ENCODE measurements at regions not wholly inside any gene's neighbourhood (a gene's known extent, or its start where the extent isn't known, plus 50 kb on each side); places are given as distances from the start of the nearest gene placed in this dataset.

- H3K27ac ChIP-seq (ENCODE audit: extremely low read length, insufficient read depth, low read length): no peak overlapping the region
- no peak overlapping the region for H3K4me2 ChIP-seq (ENCODE audit: low read depth, low read length)
- in situ Hi-C loops (cut with HindIII; ENCODE audit: extremely low pct_ligation_motif_present, low pct_unique_long_range_greater_than_20kb) (no loop called here), intact Hi-C loops (cut with micrococcal nuclease; ENCODE audit: unreplicated experiment) (no loop called here)
- POLR2A ChIA-PET: no interaction called here
- no peaks in the 10 kb centered on the region for H3K79me2 ChIP-seq (ENCODE audit: insufficient read depth, low read length)
- no peak overlapping the region for H3K9ac ChIP-seq (ENCODE audit: insufficient read depth, low read depth, low read length)
- no peaks in the 10 kb centered on the region for H3K4me1 ChIP-seq (ENCODE audit: insufficient read depth, low read length)
- H3K9me3 ChIP-seq (ENCODE audit: low read length): no peaks in the 10 kb centered on the region
- TF ChIP-seq CHD2 (IDR thresholded peaks at IDR 0.05; ENCODE audit: low read depth, low read length): no peak
- no peak for TF ChIP-seq POLR2A (IDR thresholded peaks at IDR 0.05; ENCODE audit: insufficient read depth in 1 of 2, low read depth in 2 of 2, low read length in 2 of 2)
- no peak for TF ChIP-seq ZNF33A (CRISPR knock-in tag; IDR thresholded peaks at IDR 0.05; ENCODE audit: borderline replicate concordance)
- no peak for TF ChIP-seq ZNF556 (CRISPR knock-in tag; IDR thresholded peaks at IDR 0.05; ENCODE audit: borderline replicate concordance)
- no peak for TF ChIP-seq MTA3 (CRISPR knock-in tag; IDR thresholded peaks at IDR 0.05)
- no peak for TF ChIP-seq BORCS8-MEF2B (CRISPR knock-in tag; IDR thresholded peaks at IDR 0.05)
- TF ChIP-seq ZNF121 (CRISPR knock-in tag; IDR thresholded peaks at IDR 0.05): no peak
- no peak for TF ChIP-seq ZNF749 (CRISPR knock-in tag; IDR thresholded peaks at IDR 0.05; ENCODE audit: borderline replicate concordance)
- no peak for TF ChIP-seq LBX2 (CRISPR knock-in tag; IDR thresholded peaks at IDR 0.05; ENCODE audit: borderline replicate concordance)
- TF ChIP-seq MXD3 (CRISPR knock-in tag; IDR thresholded peaks at IDR 0.05): no peak
- no peak for TF ChIP-seq ZBTB8A (CRISPR knock-in tag; IDR thresholded peaks at IDR 0.05; ENCODE audit: borderline replicate concordance, low read depth)
- no peak for TF ChIP-seq ZBTB26 (CRISPR knock-in tag; IDR thresholded peaks at IDR 0.05; ENCODE audit: borderline replicate concordance)
- no peak for TF ChIP-seq ZNF589 (CRISPR knock-in tag; conservative IDR thresholded peaks at IDR 0.05)
- no peak for TF ChIP-seq TGIF2 (CRISPR knock-in tag; IDR thresholded peaks at IDR 0.05)
- TF ChIP-seq FIP1L1 (IDR thresholded peaks at IDR 0.05; ENCODE audit: borderline replicate concordance, insufficient read depth, low read depth, low read length): no peak
- no peak for TF ChIP-seq ZNF431 (CRISPR knock-in tag; IDR thresholded peaks at IDR 0.05; ENCODE audit: borderline replicate concordance, low read depth)
- no peak for TF ChIP-seq KAT2B (IDR thresholded peaks at IDR 0.05; ENCODE audit: borderline replicate concordance, low read depth, low read length)
- no peak for TF ChIP-seq ZNF574 (CRISPR knock-in tag; IDR thresholded peaks at IDR 0.05)
- TF ChIP-seq ZNF496 (CRISPR knock-in tag; IDR thresholded peaks at IDR 0.05; ENCODE audit: insufficient replicate concordance): no peak
- no peak for TF ChIP-seq SPEN (CRISPR knock-in tag; IDR thresholded peaks at IDR 0.05; ENCODE audit: low read depth)
- no peak for DNase-seq (ENCODE audit: low spot score)
- H4K20me1 ChIP-seq (ENCODE audit: insufficient read depth, low read length): no peaks in the 10 kb centered on the region
- H3K36me3 ChIP-seq (replicated peaks in 1 of 2; ENCODE audit: control insufficient read depth in 1 of 2, insufficient read depth in 2 of 2, low read length in 2 of 2): no peaks in the 10 kb centered on the region
- no peak overlapping the region for H2AFZ ChIP-seq (ENCODE audit: low read length)
- BruUV-seq (replicated peaks): no TSS peak
- H3K27me3 ChIP-seq (ENCODE audit: control insufficient read depth in 1 of 2, insufficient read depth in 2 of 2, low read length in 2 of 2): no peaks in the 10 kb centered on the region; a peak in 2 of 5 replicates
- no peak overlapping the region for H3K4me3 ChIP-seq (replicated peaks in 1 of 3; ENCODE audit: insufficient read depth in 1 of 3, low read depth in 2 of 3, low read length in 3 of 3)
- CTCF ChIA-PET (ENCODE audit: low intra/inter-chr PET ratio, low total read pairs): no interaction called here
- no peak for FAIRE-seq
- ATAC-seq: no peak
- WGBS (ENCODE audit: low lambda C conversion rate): 23% methylated on average over 8 of the region's 8 CpGs
These were observed 185.3 kb upstream of the USP24 start for GRCh38 chr1:55400508-55400907.
